ENCODE measurements at regions not wholly inside any gene's neighbourhood (a gene's known extent, or its start where the extent isn't known, plus 50 kb on each side); places are given as distances from the start of the nearest gene placed in this dataset.

GRCh38 chr3:81214631-81215030 lies 546.8 kb downstream of the GBE1 start:
- TF ChIP-seq CTCF (IDR thresholded peaks at IDR 0.05) (no peak), POLR2A (IDR thresholded peaks at IDR 0.05) (no peak)

All from testis (tissue), 2 donors.